ENCODE measurements at regions not wholly inside any gene's neighbourhood (a gene's known extent, or its start where the extent isn't known, plus 50 kb on each side); places are given as distances from the start of the nearest gene placed in this dataset.

DNA sequence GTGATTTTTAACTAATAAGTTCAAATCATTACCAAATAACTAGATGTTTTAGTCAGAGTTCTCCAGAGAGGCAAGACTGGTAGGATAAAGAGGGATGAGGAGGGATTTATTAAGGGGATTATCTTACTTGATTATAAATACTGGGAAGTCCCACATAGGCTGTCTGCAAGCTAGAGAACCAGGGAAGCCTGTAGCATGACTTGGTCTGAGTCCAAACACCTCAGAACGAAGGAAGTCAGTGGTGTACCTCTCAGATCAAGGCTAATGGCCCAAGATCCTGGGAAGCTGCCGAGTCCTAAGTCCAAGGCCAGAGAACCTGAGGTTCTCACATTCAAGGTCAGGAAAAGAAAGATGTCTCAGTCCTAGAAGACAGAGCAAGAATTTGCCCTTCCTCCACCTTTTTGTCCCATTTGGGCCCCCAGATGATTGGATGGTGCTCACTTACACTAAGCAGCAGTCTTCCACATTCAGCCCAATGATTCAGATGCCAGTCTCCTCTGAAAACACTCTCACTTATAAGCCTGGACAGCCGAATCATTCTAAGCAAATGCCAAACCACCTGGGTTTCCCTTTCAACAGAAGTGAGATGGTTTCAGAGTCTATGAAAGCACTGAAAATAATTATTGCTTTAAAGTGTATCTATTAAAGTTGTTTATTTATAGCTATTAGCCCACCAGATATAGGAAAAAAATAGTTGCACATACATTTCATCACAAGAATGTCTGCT is 1599.2 kb downstream of the OLFM4 start:
- intact Hi-C loops (cut with micrococcal nuclease; ENCODE audit: unreplicated experiment): no loop called here
- POLR2A ChIA-PET: no interaction called here
- H3K79me2 ChIP-seq (ENCODE audit: insufficient read depth, low read depth, low read length): no peaks in the 10 kb centered on the region
- no peak overlapping the region for H2AFZ ChIP-seq (ENCODE audit: low read length)
- DNase-seq (ENCODE audit: low spot score): no peak
- no peaks in the 10 kb centered on the region for H3K9me2 ChIP-seq (ENCODE audit: insufficient read depth, low read length)
- no peak overlapping the region for H3K4me3 ChIP-seq (ENCODE audit: low read depth, low read length, poor library complexity, severe bottlenecking)
- BruUV-seq (replicated peaks): no TSS peak
- no peaks in the 10 kb centered on the region for H3K4me1 ChIP-seq (ENCODE audit: insufficient read depth, low read length, poor library complexity, severe bottlenecking)
- no peaks in the 10 kb centered on the region for H3K36me3 ChIP-seq (ENCODE audit: insufficient read depth, low read length)
- no peaks in the 10 kb centered on the region for H4K20me1 ChIP-seq (ENCODE audit: insufficient read depth, low read length)
- no peak overlapping the region for H3K27ac ChIP-seq (ENCODE audit: low read depth, low read length, poor library complexity, severe bottlenecking)
- CTCF ChIA-PET (ENCODE audit: unreplicated experiment): no interaction called here
- H3K4me2 ChIP-seq (ENCODE audit: low read length): no peak overlapping the region
- no peaks in the 10 kb centered on the region for H3K9me3 ChIP-seq (ENCODE audit: low read length)
- TF ChIP-seq CTCF (conservative IDR thresholded peaks at IDR 0.05; ENCODE audit: low read length) (no peak), EZH2phosphoT487 (IDR thresholded peaks at IDR 0.05; ENCODE audit: borderline replicate concordance, low read depth, low read length) (no peak)

- POLR2A ChIA-PET: no interaction called here
- TF ChIP-seq EZH2phosphoT487 (IDR thresholded peaks at IDR 0.05; ENCODE audit: borderline replicate concordance, low read depth, low read length): no peak
- TF ChIP-seq CTCF (conservative IDR thresholded peaks at IDR 0.05; ENCODE audit: low read length): no peak
- no peak overlapping the region for H2AFZ ChIP-seq (ENCODE audit: low read length)
- no peaks in the 10 kb centered on the region for H3K36me3 ChIP-seq (ENCODE audit: insufficient read depth, low read length)
- H3K4me3 ChIP-seq (ENCODE audit: low read depth, low read length, poor library complexity, severe bottlenecking): no peak overlapping the region
- no peaks in the 10 kb centered on the region for H3K9me2 ChIP-seq (ENCODE audit: insufficient read depth, low read length)
- no peaks in the 10 kb centered on the region for H3K9me3 ChIP-seq (ENCODE audit: low read length)
- no peaks in the 10 kb centered on the region for H4K20me1 ChIP-seq (ENCODE audit: insufficient read depth, low read length)
- H3K4me2 ChIP-seq (ENCODE audit: low read length): no peak overlapping the region
- H3K4me1 ChIP-seq (ENCODE audit: insufficient read depth, low read length, poor library complexity, severe bottlenecking): no peaks in the 10 kb centered on the region
- no TSS peak for BruUV-seq (replicated peaks)
- no peak for DNase-seq (ENCODE audit: low spot score)
- H3K27ac ChIP-seq (ENCODE audit: low read depth, low read length, poor library complexity, severe bottlenecking): no peak overlapping the region
- no peaks in the 10 kb centered on the region for H3K79me2 ChIP-seq (ENCODE audit: insufficient read depth, low read depth, low read length)
- CTCF ChIA-PET (ENCODE audit: unreplicated experiment): no interaction called here
- intact Hi-C loops (cut with micrococcal nuclease; ENCODE audit: unreplicated experiment): no loop called here
Observed at GRCh38 chr13:54628383-54628782, 1599.8 kb downstream of the OLFM4 start.

GRCh38 chr13:54633456-54633855 is 1604.8 kb downstream of the OLFM4 start:
- Histone ChIP-seq H3K27ac (ENCODE audit: low read depth, low read length, poor library complexity, severe bottlenecking) (no peak overlapping the region), H3K36me3 (ENCODE audit: insufficient read depth, low read length) (no peaks in the 10 kb centered on the region), H3K4me2 (ENCODE audit: low read length) (no peak overlapping the region), H3K9me3 (ENCODE audit: low read length) (no peaks in the 10 kb centered on the region), H4K20me1 (ENCODE audit: insufficient read depth, low read length) (no peaks in the 10 kb centered on the region), H3K4me1 (ENCODE audit: insufficient read depth, low read length, poor library complexity, severe bottlenecking) (no peaks in the 10 kb centered on the region), H3K9me2 (ENCODE audit: insufficient read depth, low read length) (no peaks in the 10 kb centered on the region), H3K79me2 (ENCODE audit: insufficient read depth, low read depth, low read length) (no peaks in the 10 kb centered on the region), H2AFZ (ENCODE audit: low read length) (no peak overlapping the region), H3K4me3 (ENCODE audit: low read depth, low read length, poor library complexity, severe bottlenecking) (no peak overlapping the region)
- ChIA-PET CTCF (ENCODE audit: unreplicated experiment) (no interaction called here), POLR2A (no interaction called here)
- no TSS peak for BruUV-seq (replicated peaks)
- intact Hi-C loops (cut with micrococcal nuclease; ENCODE audit: unreplicated experiment): no loop called here
- no peak for TF ChIP-seq EZH2phosphoT487 (IDR thresholded peaks at IDR 0.05; ENCODE audit: borderline replicate concordance, low read depth, low read length)
- TF ChIP-seq CTCF (conservative IDR thresholded peaks at IDR 0.05; ENCODE audit: low read length): no peak
- DNase-seq (ENCODE audit: low spot score): no peak
